Left cardiac atrium (tissue), 4 donors: ENCODE measurements at regions not wholly inside any gene's neighbourhood (a gene's known extent, or its start where the extent isn't known, plus 50 kb on each side); places are given as distances from the start of the nearest gene placed in this dataset.
"Not testable (repeated sequence)": the region's sequence is repeated elsewhere in the genome, so short reads cannot be mapped to it uniquely, and the experiment has no call there.

ENCODE experiments used
- ATAC-seq, 2 donors: fragments of 200-7000 bp; cut with Tn5 transposase; one replicate each; pipeline ENCODE4 v1.9.1; 2020; ENCODE audit warnings: mild to moderate bottlenecking in 2 of 2, moderate library complexity in 2 of 2
- DNase-seq: peaks from one replicate; pipeline ENCODE4 v3.0.0-alpha.2; 2020
- intact Hi-C, 2 donors: fragments of 100-400 bp; cut with DNase I; formaldehyde crosslinking; loops; one replicate each; pipeline versions ENCODE4 v1.14.1 to v1.15.1; 2022 to 2023
- donor health status: DM: no; HTN: yes; CAD: no.
- donor health status: DM: no; HTN: yes; CAD: no; lungs with severe emphysema.
- donor health status: DM: yes; HTN: yes; CAD: no.
- donor health status: Dilated cardiomyopathy.

DNA sequence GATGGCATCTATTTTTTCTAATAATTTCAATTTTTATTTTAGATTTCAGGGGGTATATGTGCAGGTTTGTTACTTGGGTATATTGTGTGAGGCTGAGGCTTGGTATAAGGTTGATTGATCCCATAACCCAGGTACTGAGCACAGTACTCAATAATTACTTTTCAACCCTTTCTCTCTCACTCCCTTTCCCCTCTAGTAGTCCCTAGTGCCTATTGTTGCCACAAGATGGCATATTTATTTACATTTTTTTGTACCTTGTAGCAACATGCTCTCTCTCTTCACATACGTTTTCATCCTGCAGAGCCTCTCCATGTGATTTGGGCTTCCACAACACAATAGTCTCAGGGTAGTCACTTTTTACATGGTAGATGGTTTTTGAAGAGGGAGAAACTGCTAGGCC, 172.0 kb downstream of the ATOH1 start:
- intact Hi-C loops, result no loop called here
- ATAC-seq (no peak), DNase-seq (no peak)

DNA sequence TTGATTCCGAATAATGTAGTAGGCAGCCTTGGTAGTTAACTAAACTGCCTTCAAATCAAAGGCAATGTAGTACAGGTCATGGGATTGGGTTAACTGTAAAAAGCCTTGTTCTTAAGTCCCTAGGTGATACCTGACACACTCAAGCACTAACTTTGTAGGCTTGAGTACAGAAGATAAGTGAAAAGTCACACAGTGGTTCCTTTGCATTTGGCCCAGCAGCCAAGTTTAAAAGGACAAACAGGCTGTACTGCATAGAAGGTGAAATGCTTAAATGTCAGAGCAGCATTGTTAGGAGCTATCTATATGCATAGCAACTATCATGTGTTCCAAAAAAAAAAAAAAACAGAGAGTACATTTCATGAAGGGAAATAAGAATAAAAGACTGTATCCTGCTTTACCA, 178.4 kb downstream of the ATOH1 start:
- ATAC-seq (no peak), DNase-seq (no peak)
- intact Hi-C loops, result no loop called here

DNA sequence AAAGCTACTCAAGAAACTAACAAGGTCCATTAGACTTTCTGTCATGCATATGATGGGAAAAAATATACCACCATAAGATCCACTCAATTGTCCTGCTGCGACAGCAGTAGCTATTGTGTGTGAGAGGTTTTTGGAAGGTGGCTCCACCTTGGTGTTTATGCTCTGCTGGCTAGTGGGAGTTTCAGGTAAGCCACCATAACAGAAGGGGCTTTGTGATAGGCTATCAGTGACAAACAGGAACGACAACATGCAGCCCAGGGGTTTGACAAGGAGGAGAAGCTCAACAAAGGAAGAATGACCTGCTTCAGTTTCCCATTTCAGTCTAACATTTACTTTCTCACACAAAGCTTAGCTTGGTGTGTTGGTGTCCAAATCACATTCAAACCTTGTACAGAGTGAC, 182.6 kb downstream of the ATOH1 start:
- intact Hi-C loops, result no loop called here
- ATAC-seq (no peak), DNase-seq (no peak)

DNA sequence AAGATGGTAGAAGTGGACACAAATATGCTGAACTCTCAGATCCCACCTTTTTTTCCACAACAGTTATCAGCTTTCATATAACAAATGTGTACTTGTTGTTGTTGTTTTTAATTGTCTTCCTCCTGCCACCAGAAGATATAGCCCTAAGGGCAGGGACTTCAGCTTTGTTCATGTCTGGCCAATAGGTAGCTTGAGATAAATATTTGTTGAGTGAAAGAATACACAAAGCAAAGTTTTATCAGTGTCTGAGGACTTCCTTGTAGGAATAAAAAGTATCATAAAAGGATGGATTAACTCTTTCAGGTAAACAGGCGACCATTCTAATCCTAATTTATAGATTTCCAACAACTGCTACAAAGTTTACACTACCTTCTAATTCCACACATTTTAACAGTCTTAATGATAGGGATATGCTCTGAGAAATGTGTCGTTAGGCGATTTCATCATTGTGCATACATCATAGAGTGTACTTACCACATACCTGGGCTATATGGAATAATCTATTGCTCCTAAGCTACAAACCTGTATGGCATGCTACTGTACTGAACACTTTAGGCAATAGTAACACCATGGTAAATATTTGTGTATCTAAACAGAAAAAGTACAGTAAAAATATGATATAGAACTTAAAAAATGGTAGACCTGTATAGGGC, 186.1 kb downstream of the ATOH1 start:
- DNase-seq (no peak), ATAC-seq (no peak)
- intact Hi-C loops, result no loop called here

DNA sequence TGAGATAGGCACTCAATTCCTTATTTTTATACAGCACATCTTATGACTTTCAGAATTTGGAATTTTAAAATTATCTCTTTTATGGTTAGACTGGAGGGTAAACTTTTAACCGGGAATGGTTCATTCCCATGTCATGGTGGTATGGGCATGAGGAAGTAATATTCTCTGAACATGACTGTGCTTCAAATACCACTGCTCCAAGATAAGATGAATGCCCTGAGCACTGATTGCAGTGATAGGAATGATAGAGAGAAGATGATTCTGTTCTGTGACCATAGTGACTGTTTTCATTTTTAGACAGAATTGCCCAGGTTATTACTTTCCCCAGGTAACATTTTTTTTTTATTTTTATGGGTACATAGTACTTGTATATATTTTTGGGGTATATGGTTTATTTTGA, 187.4 kb downstream of the ATOH1 start:
- no peak for ATAC-seq
- DNase-seq, result no peak
- intact Hi-C loops, result no loop called here

DNA sequence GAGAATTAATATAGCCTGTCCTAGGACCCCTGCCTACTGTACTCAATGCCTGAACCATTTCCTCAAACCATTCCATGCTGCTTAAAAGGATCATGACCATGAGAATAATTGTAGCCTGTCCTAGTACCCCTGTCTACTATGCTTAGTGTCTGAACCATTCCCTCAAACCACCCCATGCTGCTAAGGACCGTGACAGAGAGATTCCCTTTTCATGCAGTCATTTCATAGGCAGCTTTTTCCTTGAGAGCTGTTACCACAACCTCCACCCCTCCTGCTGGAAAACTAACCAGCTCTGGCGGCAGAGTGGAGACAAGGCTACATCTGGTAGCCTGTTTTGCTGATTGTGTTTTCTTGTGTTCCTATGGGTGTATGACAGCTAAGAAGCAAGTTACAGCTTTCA, 174.9 kb upstream of the SMARCAD1 start:
- DNase-seq (no peak), ATAC-seq (no peak)
- intact Hi-C loops, result no loop called here

DNA sequence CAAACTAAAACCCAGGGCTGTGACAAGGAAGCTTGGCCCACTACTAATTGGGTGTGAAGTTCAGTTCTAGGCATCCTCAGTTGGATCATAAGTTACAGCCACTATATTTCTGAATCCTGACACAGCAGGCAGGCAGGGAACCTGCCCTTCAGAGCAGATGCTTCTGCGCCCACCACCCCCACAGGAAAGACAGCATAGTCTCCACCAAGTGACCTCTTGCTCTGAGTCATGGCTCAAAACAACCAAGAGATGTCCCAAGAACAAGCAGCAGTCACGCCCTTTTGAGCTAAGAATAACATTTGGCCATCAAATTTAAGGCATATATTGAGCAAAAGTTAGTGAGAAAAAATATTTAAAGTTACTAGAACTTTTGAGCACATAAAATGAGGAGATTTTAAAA, 170.7 kb upstream of the SMARCAD1 start:
- intact Hi-C loops, result no loop called here
- no peak for DNase-seq
- no peak for ATAC-seq

DNA sequence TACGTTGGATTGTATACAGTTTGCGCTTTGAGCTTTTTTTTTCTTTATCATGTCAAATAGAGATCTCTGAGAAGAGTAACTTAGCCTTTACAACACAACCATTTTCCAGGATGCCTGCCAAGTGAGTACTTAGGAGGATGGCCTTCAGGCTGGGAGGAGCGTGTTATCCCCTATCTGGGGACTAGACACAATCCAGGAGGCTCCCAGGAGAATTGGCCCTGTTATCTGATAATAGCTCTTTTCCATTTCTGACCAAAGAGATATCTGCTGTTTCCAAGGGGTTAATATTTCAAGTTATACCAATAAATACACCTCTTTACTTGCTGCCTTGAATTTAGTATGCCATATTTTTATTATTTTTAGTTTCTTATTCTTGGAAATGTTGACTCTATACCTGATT, 169.5 kb upstream of the SMARCAD1 start:
- intact Hi-C loops, result no loop called here
- DNase-seq, result no peak
- no peak for ATAC-seq

DNA sequence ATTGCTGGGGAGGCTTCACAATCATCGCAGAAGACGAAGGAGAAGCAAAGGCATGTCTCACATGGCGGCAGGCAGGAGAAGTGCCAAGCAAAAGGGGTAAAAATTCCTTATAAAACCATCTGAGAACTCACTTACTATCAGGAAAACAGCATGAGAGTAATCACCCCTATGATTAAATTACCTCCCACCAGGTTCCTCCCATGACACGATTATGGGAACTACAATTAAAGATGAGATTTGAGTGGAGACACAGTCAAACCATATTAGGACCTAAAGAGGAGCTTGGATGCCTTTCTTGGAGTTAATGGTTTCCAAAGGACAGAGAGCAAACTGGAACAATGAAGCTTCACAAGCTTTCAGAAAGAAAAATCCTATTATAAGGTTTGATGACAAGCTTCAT, 168.4 kb upstream of the SMARCAD1 start:
- ATAC-seq (no peak), DNase-seq (no peak)
- intact Hi-C loops, result no loop called here

DNA sequence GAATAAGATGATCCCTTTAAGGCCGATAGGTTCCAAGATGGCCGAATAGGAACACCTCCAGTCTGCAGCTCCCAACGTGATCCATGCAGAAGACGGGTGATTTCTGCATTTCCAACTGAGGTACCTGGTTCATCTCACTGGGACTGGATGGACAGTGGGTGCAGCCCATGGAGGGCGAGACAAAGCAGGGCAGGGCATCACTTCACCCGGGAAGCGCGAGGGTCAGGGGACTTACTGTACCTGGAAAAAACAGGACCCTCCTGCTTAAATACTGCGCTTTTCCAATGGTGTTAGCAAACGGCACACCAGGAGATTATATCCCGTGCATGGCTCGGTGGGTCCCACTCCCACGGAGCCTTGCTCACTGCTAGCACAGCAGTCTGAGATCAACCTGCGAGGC, 163.2 kb upstream of the SMARCAD1 start:
- DNase-seq, ATAC-seq, intact Hi-C loops: not testable (repeated sequence)

DNA sequence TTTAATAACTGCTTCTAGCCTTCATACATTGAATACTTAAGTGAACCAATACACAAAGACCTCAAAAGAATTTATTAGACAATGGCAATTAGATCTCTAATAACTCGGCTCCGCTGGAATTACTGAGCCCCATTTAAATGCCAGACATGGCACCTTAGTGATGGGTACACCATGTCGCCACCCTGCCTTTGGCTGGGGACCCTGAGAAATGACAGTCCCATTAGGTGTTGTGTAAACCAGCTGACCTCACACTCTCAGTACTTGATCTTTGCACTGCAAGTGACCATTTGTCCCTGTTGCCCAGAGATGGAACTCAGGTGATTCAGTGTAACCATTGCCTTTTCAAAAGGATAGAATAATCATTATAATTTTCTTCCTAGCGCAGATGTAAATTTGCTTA, 144.6 kb upstream of the SMARCAD1 start:
- ATAC-seq, result peak in 1 of 2 donors; percentile 37
- DNase-seq, result no peak

DNA sequence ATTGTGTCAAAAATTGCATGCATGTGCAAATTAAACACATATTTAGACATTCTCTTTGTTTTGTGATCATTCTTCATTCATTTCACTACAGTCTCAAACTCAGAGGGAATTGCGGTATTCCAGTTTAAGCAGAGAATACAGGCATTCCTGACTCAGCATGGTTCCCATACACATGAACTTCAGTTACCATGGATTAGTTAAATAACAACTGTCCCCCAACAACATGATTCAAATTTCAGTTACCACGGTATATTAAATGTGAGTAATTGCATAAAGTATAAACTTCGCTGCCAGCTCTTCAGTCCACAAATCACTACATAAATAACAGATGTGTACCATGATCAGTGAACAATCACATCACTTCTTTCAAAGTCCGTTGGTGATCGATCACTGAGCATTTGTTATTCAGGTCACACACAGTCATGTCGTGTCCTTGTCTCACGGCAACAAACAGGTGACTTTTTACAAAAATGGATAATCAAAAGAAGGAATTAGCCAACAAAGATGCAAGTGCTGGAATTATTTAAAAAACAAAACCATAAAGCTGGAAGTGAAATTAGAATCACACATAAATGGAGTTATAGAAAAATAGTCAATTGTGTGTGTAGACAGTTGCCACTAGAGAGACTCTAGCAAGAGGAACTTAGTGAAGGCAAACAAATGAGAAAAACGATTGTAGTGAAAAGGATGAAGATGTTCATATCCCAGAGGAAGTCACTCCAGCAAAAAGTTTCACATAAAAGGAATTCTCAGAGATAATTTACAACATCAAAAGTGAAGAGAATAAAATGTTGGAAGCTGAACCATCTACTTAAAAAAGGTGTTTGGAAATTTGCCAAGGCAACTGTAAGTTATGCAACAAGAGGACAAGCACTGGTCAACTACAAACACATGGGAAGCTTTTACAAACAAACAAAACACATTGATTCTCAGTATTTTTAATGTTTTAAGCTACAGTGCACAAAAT, 138.6 kb upstream of the SMARCAD1 start:
- intact Hi-C loops, result no loop called here
- no peak for ATAC-seq

More for the DNA sequence above, 144.6 kb upstream of the SMARCAD1 start:
- intact Hi-C loops, result no loop called here

DNA sequence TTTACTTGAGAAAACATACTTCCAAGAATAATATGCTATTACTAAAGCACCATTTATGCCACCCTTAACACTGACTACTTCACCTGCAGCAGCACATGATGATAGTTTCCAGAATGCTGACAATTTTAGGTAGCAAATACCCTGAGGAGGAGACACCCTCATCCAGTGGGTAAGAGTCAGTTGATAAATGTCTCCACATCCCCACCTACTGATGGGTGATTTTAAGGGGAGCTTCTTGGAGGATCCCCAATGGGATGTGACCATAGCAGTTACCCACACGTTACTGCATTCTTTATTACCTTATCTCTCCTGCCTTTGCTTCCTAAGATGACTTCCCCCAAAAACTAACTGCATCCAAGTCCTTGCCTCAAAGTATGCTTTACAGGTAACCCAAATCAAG, 131.2 kb upstream of the SMARCAD1 start:
- intact Hi-C loops, result no loop called here

More for the DNA sequence above, 138.6 kb upstream of the SMARCAD1 start:
- no peak for DNase-seq

DNA sequence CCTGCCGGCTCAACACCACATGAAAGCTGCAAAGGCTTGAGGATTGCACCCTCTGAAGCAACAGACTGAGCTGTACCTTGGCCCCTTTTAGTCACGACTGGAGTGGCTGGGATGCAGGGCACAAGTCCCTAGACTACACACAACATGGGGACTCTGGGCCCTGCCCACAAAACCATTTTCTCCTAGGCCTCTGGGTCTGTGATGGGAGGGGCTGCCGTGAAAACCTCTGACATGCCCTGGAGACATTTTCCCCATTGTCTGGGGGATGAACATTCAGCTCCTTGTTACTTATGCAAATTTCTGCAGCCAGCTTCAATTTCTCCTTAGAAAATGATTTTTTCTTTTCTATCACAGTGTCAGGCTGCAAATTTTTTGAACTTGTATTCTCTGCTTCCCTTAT, 123.5 kb upstream of the SMARCAD1 start:
- intact Hi-C loops, result no loop called here
- DNase-seq (no peak), ATAC-seq (no peak)

More for the DNA sequence above, 131.2 kb upstream of the SMARCAD1 start:
- ATAC-seq, result no peak
- DNase-seq, result no peak

DNA sequence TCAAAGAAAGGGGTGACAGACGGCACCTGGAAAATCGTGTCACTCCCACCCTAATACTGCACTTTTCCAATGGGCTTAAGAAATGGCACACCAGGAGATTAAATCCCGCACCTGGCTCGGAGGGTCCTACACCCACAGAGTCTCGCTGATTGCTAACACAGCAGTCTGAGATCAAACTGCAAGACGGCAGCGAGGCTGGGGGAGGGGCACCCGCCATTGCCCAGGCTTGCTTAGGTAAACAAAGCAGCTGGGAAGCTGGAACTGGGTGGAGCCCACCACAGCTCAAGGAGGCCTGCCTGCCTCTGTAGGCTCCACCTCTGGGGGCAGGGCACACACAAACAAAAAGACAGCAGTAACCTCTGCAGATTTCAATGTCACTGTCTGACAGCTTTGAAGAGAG, 108.5 kb upstream of the SMARCAD1 start:
- ATAC-seq, intact Hi-C loops, DNase-seq: not testable (repeated sequence)

DNA sequence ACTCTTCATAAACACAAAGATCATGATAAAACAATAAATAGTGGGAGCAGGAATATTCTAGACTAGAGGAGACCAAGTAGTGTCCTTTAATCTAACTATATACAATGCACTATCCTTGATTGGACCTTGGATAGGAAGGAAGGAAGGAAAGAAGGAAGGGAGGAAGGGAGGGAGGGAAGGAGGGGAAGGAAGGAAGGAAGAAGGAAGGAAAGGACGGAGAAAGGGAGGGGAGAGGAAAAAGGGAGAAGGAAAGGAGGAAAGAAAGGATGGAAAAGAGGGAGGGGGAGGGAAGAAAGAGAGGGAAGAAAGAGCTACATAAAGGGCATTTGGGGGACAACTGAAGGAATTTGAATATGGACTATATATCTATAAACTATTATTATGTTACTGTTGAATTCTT, 95.0 kb upstream of the SMARCAD1 start:
- no peak for DNase-seq
- intact Hi-C loops, result no loop called here
- ATAC-seq, result no peak

DNA sequence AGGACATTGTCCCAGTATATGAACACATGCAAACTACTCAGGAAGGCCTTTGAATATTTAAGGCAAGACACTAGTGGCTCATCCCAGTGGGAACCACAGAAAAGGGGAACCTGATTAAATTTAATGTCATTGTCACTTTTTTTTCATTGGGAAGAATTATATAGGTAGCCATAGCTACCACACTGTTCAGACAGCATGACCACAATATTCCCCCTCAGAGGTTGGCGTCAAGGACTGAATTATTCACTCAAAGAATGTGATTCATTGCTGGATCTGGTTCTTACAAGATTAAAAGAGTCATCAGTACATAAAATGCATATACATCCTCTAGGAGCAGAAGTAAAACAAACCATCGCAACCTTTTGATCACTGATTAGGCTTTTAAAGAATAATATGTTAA, 92.0 kb upstream of the SMARCAD1 start:
- ATAC-seq (no peak), DNase-seq (no peak)
- intact Hi-C loops, result no loop called here

DNA sequence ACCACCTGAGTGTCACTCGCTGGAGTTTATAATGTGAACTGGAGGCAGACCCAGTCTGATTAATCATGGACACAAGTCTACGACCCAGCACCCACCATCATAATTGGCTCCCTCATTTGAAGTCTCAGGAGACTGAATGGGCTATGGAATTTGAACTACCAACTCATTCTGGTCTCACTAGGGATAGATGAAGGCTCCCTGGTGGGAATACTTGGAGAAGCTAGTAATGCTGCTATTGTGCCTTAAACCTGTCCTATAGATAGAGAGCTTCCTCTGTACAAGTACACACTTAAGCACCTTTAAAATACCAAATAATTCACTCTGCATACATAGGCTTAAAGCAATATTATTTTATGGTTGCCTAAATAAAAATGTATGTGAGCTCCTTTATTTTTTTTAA, 90.8 kb upstream of the SMARCAD1 start:
- intact Hi-C loops, result no loop called here
- DNase-seq, result no peak
- no peak for ATAC-seq

DNA sequence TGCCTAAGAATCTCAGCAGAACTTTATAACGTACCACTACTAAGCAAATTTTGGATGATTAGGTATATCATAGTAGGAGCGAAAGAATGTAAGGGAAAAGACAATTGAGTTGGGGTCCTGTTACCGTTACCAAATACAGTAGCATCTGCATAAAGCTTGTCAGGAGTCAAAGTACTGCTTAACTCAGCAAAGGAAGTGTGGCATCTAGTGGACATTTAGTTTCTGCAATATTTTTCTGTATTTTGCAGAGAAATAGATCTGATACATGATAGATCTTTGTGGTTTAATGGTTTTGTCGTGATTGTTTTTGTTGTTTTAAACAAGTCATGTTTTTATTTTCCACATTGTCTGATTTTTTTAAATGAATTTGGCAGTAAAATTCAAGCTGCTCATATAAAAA, 81.0 kb upstream of the SMARCAD1 start:
- DNase-seq (no peak), ATAC-seq (no peak)
- intact Hi-C loops, result loop anchor here (2.0 to 10.0 kb wide), 3 partner anchors 232 to 336 kb away; no protein-coding TSS in a partner anchor

DNA sequence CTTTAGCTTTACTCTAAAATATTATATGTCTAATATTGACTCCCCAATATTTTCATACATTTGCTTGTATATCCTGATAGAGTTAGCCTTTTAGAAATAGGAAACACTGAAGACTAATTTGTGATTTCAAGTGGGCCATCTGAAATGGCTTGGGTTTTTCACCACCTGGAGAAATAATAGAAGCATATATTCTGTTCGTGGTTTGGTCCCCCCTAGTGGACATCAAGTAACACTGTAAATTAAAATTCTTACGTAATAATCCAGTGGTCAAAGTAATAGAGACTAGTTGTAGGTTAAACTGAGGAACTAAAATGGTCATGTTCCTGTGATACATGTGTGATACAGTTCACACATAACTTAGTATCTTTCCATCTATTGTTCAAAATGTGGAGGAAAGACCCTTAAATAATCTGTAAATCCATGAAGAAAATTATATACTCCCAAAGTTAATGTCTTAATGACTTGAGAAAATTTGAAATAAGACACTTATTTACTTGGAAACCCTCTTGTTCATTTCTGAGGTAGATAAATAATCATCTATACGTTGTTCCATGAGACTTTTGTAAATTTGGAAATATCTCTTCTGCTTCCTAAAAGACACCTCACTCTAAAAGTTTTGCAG, 79.8 kb upstream of the SMARCAD1 start:
- intact Hi-C loops, result loop anchor here (2.0 to 10.0 kb wide), 3 partner anchors 233 to 337 kb away; no protein-coding TSS in a partner anchor
- ATAC-seq, result no peak
- DNase-seq, result no peak
